ENCODE measurements at regions not wholly inside any gene's neighbourhood (a gene's known extent, or its start where the extent isn't known, plus 50 kb on each side); places are given as distances from the start of the nearest gene placed in this dataset.
"Not testable (repeated sequence)": the region's sequence is repeated elsewhere in the genome, so short reads cannot be mapped to it uniquely, and the experiment has no call there.

DNA sequence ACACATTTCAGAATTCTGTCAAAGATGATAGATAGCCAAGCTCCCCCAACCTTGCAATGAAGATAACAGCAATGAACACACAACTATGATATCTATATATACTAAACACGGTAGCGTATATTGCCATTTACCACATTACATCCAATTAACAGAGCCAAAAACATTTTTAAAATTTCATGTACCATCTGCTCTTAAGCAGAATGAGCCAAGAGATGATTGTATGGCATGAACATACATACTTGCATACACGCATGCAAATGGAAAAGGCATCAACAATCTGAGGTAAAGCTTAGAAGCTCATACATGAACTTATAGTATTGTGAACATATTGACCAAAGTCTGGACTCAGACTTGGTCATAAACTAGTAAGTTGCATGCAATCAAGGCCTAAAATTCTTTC lies 712.9 kb upstream of the GOLIM4 start:
- no peaks in the 10 kb centered on the region for H3K4me1 Mint-ChIP-seq
- CTCF ChIA-PET: no interaction called here
- H3K27me3 Mint-ChIP-seq: no peaks in the 10 kb centered on the region
- H3K9me3 Mint-ChIP-seq: no peaks in the 10 kb centered on the region
- no peaks in the 10 kb centered on the region for H3K36me3 Mint-ChIP-seq (ENCODE audit: low read depth)
- no peak overlapping the region for H3K4me3 Mint-ChIP-seq
- H3K27ac Mint-ChIP-seq: no peak overlapping the region
- no peak for DNase-seq
- POLR2A ChIA-PET: no interaction called here

DNA sequence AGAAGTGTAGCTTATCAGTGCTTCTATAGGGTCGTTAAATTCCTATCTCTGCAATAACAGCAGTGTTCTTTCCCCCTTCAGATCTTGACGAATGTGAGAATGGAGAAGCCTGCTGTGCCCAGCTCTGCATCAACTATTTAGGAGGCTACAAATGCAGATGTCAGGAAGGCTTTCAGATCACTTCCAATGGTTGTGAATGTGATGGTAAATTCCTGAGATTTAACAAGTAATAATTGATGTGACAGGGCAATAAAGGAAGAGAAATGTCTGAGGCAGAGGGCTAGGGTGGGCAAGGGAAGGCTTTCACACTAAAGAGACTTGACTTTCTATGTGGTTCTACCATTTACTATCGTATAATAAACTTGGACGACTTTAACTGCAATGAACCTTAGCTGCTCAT lies 711.7 kb upstream of the GOLIM4 start:
- Mint-ChIP-seq H3K36me3 (ENCODE audit: low read depth) (no peaks in the 10 kb centered on the region), H3K4me1 (no peaks in the 10 kb centered on the region), H3K27me3 (no peaks in the 10 kb centered on the region), H3K27ac (no peak overlapping the region), H3K9me3 (no peaks in the 10 kb centered on the region), H3K4me3 (no peak overlapping the region)
- DNase-seq: no peak
- ChIA-PET CTCF (no interaction called here), POLR2A (no interaction called here)

DNA sequence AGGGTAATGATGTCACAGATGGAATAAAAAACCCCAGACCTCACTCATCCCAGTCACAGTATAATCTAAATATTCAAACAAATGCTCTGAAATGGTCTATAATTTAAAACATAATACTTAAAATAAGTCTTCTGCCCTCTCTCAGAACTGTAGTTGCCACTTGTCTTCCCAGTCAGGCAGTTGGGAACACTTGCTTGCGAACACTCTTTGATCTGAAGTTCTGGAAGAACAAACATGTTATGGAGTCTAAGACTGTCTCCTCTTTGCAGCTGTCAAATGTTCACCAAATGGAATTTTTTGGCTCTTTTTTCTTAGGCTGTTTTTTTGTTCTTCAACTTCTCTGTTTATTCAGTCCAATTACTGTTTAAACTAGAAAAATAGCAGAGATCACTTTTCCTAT lies 711.1 kb upstream of the GOLIM4 start:
- no peak overlapping the region for H3K27ac Mint-ChIP-seq
- H3K9me3 Mint-ChIP-seq: no peaks in the 10 kb centered on the region
- H3K27me3 Mint-ChIP-seq: no peaks in the 10 kb centered on the region
- POLR2A ChIA-PET: no interaction called here
- CTCF ChIA-PET: no interaction called here
- no peak for DNase-seq
- no peaks in the 10 kb centered on the region for H3K4me1 Mint-ChIP-seq
- H3K4me3 Mint-ChIP-seq: no peak overlapping the region
- H3K36me3 Mint-ChIP-seq (ENCODE audit: low read depth): no peaks in the 10 kb centered on the region

DNA sequence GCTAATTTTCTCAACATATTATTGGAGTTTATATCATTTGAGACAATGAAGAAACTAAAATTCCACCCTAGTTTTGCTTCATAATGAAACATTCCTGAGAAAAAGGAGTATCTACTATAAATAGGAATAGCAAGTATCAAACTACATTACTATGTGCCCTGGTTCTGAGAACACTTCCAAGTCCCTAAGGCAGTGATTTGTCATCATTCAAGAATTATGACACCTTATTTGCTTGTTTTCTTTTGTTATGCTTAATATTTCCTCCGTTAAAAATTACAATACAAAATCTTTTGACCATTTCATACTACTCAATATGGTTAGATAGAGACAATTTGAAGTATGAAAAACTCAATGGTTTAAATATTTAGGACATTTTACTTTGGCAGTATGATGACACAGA lies 707.8 kb upstream of the GOLIM4 start:
- POLR2A ChIA-PET: no interaction called here
- H3K27me3 Mint-ChIP-seq: no peaks in the 10 kb centered on the region
- H3K4me3 Mint-ChIP-seq: no peak overlapping the region
- H3K9me3 Mint-ChIP-seq: no peaks in the 10 kb centered on the region
- no peaks in the 10 kb centered on the region for H3K36me3 Mint-ChIP-seq (ENCODE audit: low read depth)
- H3K4me1 Mint-ChIP-seq: no peaks in the 10 kb centered on the region
- no peak overlapping the region for H3K27ac Mint-ChIP-seq
- no peak for DNase-seq
- CTCF ChIA-PET: no interaction called here

DNA sequence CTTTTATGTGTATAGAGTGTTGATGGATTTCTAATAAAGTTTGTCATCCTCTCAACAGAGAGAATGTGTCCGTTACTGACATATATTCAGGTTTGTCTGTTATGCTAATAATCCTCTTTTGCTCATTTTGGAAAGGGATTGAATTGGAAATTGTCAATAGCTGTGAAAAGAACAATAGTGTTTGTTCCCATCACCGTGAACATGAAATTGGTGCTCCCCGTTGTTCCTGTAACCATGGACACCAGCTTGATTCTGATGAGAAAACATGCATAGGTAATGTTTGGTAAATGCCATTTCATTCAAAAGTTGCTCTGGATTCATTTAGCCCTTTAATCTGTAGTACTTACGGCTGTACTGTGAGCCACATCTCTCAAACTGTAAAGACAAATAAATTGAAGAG lies 707.0 kb upstream of the GOLIM4 start:
- Mint-ChIP-seq H3K4me1 (no peaks in the 10 kb centered on the region), H3K4me3 (no peak overlapping the region), H3K9me3 (no peaks in the 10 kb centered on the region), H3K27me3 (no peaks in the 10 kb centered on the region), H3K27ac (no peak overlapping the region), H3K36me3 (ENCODE audit: low read depth) (no peaks in the 10 kb centered on the region)
- ChIA-PET CTCF (no interaction called here), POLR2A (no interaction called here)
- no peak for DNase-seq

DNA sequence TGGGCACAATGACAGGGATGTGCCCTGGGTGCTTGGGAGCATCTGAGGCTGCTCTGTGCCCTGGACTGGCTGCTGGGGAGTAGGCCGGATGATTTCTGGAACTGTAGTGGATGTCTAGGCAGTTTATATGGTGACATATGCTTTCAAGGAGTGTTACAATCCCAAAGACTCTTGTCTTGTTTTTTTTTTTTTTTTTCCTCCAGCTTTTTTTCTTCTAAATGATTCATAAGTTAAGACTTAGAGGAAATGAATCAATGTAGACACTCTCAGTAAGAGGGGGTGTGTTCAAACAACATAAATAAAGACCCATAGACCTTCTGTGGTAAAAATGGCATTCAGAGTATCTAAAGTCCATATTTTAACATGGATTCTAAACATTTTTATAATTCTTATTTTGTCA lies 706.1 kb upstream of the GOLIM4 start:
- no peaks in the 10 kb centered on the region for H3K36me3 Mint-ChIP-seq (ENCODE audit: low read depth)
- no peak for DNase-seq
- no peaks in the 10 kb centered on the region for H3K4me1 Mint-ChIP-seq
- no peak overlapping the region for H3K4me3 Mint-ChIP-seq
- POLR2A ChIA-PET: no interaction called here
- H3K27me3 Mint-ChIP-seq: no peaks in the 10 kb centered on the region
- H3K9me3 Mint-ChIP-seq: no peaks in the 10 kb centered on the region
- no peak overlapping the region for H3K27ac Mint-ChIP-seq
- CTCF ChIA-PET: no interaction called here

DNA sequence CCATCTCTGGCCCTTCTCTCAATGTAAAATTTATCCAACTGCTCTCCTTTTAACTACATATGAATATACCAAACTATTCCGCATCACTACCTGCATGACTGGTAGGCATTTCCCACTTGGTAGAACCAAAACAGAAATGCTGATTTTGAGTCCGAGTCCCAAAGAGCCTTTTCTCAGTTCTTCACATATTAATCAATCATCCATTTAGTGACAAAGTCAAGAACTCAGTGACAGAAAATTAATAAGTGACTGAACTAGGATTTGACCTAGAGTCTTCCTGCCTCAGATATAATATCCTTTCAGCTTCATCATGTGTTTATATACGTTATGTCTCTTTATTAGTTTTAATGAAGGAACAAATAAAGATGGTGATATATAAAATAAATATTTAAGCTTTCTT lies 700.6 kb upstream of the GOLIM4 start:
- H3K4me3 Mint-ChIP-seq: no peak overlapping the region
- no peaks in the 10 kb centered on the region for H3K36me3 Mint-ChIP-seq (ENCODE audit: low read depth)
- DNase-seq: no peak
- H3K27me3 Mint-ChIP-seq: no peaks in the 10 kb centered on the region
- POLR2A ChIA-PET: no interaction called here
- no peaks in the 10 kb centered on the region for H3K4me1 Mint-ChIP-seq
- no peaks in the 10 kb centered on the region for H3K9me3 Mint-ChIP-seq
- no peak overlapping the region for H3K27ac Mint-ChIP-seq
- CTCF ChIA-PET: no interaction called here

DNA sequence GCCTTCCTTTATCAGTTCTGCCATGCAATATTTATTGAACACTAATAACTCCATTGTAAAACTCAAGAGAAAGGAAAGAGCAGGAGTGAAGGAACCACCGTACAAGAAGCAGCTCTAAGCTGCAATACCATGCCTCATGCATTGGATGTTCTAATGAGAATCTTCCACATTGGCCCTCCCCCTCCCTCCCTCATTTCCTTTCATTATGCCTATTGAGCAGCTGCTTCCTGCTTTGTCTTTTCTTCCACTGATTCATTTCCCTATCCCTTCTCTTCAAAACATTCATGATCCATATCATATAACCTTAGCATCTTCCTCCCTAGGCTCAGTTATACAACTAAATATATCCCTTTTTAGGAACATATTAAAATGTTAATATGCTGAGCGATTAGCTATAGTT lies 698.7 kb upstream of the GOLIM4 start:
- Mint-ChIP-seq H3K36me3 (ENCODE audit: low read depth) (no peaks in the 10 kb centered on the region), H3K9me3 (no peaks in the 10 kb centered on the region), H3K4me1 (no peaks in the 10 kb centered on the region), H3K27ac (no peak overlapping the region), H3K27me3 (no peaks in the 10 kb centered on the region), H3K4me3 (no peak overlapping the region)
- CTCF ChIA-PET: no interaction called here
- no peak for DNase-seq
- POLR2A ChIA-PET: no interaction called here

DNA sequence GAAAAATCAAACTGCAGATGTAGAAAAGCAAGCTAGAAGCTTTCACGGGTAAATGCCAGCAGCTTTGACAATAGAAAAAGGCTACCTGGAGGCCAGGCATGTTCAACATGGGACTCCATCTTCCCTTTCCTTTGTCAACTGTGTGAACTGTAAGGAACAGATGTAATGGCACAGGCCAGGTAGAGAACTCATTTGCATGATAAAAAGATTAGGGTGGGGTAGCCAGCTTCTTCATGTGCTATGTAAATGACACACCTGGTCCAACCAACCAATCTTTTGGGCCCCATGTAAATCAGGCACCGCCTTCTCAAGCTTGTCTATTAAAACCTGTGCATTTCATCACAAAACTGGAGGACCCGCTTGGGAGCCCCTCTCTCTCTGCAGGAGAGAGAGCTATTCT lies 686.5 kb upstream of the GOLIM4 start:
- H3K27ac Mint-ChIP-seq: no peak overlapping the region
- CTCF ChIA-PET: no interaction called here

DNA sequence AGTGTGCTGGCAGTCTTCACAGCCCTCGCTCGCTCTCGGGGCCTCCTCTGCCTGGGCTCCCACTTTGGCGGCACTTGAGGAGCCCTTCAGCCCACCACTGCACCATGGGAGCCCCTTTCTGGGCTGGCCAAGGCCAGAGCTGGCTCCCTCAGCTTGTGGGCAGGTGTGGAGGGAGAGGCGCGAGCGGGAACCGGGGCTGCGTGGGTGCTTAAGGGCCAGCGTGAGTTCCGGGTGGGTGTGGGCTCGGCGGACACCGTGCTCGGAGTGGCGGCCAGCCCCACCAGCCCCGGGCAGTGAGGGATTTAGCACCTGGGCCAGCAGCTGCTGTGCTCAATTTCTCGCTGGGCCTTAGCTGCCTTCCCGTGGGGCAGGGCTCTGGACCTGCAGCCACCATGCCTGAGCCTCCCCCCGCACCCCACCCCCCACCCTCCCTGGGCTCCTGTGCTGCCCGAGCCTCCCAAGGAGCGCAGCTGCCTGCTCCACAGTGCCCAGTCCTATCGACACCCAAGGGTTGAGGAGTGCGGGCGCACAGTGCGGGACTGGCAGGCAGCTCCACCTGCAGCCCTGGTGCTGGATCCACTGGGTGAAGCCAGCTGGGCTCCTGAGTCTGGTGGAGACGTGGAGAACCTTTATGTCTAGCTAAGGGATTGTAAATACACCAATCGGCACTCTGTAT lies 684.4 kb upstream of the GOLIM4 start:
- H3K27me3 Mint-ChIP-seq; H3K27ac Mint-ChIP-seq; CTCF ChIA-PET; H3K4me3 Mint-ChIP-seq; POLR2A ChIA-PET; DNase-seq; H3K9me3 Mint-ChIP-seq; H3K4me1 Mint-ChIP-seq; H3K36me3 Mint-ChIP-seq (ENCODE audit: low read depth): not testable (repeated sequence)

More for the DNA sequence above, 686.5 kb upstream of the GOLIM4 start:
- H3K4me3 Mint-ChIP-seq: no peak overlapping the region
- peaks cover 11% of the 10 kb centered on the region for H3K9me3 Mint-ChIP-seq
- no peak for DNase-seq
- POLR2A ChIA-PET: no interaction called here
- no peaks in the 10 kb centered on the region for H3K36me3 Mint-ChIP-seq (ENCODE audit: low read depth)
- no peaks in the 10 kb centered on the region for H3K4me1 Mint-ChIP-seq
- H3K27me3 Mint-ChIP-seq: no peaks in the 10 kb centered on the region

DNA sequence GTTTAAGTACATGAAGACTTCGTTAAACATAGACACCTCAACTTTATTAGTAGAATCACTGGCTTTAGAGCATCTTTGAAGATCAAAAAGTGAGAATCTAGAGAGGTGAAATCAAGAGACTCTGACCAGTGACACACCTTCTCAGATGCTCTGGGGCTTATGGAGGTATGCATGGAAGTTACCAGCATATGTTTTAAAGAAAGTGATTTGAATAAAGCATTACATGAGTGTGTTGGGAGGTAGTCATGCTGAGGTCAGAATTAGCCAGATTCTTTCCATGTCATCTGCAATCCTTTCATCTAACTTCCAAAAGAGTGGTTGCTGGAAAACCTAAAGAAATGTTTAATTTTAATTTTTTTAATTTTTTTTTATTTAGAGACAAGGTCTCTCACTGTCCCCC lies 658.0 kb upstream of the GOLIM4 start:
- no peaks in the 10 kb centered on the region for H3K4me1 Mint-ChIP-seq

DNA sequence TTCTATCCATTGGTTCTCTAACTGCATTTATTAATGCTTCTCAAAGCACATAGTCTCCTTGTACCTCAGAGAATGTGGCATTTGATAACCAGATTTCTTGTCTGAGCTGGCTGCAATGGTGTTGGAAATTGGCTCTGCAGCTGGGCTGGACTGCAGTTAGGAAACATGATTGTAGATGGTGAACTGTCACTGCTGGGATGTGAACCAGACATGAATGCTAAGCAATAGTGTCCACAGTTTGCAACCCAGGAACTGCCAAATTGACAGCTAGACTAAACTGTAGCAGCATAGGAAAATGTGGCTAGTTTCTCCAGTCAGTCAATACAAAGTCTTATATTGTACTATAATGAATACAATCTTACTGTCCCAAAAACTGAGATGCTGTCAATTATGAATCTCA lies 656.6 kb upstream of the GOLIM4 start:
- DNase-seq: no peak
- H3K4me1 Mint-ChIP-seq: no peaks in the 10 kb centered on the region
- CTCF ChIA-PET: no interaction called here
- no peaks in the 10 kb centered on the region for H3K27me3 Mint-ChIP-seq
- H3K4me3 Mint-ChIP-seq: no peak overlapping the region
- POLR2A ChIA-PET: no interaction called here
- no peak overlapping the region for H3K27ac Mint-ChIP-seq
- H3K9me3 Mint-ChIP-seq: no peaks in the 10 kb centered on the region
- no peaks in the 10 kb centered on the region for H3K36me3 Mint-ChIP-seq (ENCODE audit: low read depth)

More for the DNA sequence above, 658.0 kb upstream of the GOLIM4 start:
- no peaks in the 10 kb centered on the region for H3K27me3 Mint-ChIP-seq
- no peak overlapping the region for H3K27ac Mint-ChIP-seq
- DNase-seq: no peak
- ChIA-PET CTCF (no interaction called here), POLR2A (no interaction called here)
- H3K36me3 Mint-ChIP-seq (ENCODE audit: low read depth): no peaks in the 10 kb centered on the region
- H3K9me3 Mint-ChIP-seq: peaks cover 5% of the 10 kb centered on the region
- H3K4me3 Mint-ChIP-seq: no peak overlapping the region

DNA sequence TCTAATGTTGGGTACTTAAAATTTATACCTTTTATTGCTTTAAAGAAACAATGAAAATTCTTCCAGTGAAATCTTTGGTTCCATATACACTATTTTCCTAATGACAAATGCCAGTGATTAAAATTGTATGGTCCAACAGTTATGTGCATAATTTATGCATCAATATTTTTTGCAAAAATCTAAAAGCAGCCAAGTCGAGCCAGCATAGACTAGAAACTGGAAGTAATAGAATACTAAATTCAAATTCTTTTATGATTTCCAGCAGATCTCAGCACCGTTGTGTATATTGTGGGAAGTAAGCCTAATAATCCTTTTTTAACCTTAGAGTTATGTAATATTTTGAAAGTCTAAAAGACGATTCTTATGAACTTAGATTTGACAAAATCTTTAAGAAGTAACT lies 652.0 kb upstream of the GOLIM4 start:
- no peaks in the 10 kb centered on the region for H3K27me3 Mint-ChIP-seq
- no peak overlapping the region for H3K4me3 Mint-ChIP-seq
- CTCF ChIA-PET: no interaction called here
- no peaks in the 10 kb centered on the region for H3K36me3 Mint-ChIP-seq (ENCODE audit: low read depth)
- H3K9me3 Mint-ChIP-seq: peaks cover 3% of the 10 kb centered on the region
- POLR2A ChIA-PET: no interaction called here
- no peak for DNase-seq
- no peaks in the 10 kb centered on the region for H3K4me1 Mint-ChIP-seq
- no peak overlapping the region for H3K27ac Mint-ChIP-seq

DNA sequence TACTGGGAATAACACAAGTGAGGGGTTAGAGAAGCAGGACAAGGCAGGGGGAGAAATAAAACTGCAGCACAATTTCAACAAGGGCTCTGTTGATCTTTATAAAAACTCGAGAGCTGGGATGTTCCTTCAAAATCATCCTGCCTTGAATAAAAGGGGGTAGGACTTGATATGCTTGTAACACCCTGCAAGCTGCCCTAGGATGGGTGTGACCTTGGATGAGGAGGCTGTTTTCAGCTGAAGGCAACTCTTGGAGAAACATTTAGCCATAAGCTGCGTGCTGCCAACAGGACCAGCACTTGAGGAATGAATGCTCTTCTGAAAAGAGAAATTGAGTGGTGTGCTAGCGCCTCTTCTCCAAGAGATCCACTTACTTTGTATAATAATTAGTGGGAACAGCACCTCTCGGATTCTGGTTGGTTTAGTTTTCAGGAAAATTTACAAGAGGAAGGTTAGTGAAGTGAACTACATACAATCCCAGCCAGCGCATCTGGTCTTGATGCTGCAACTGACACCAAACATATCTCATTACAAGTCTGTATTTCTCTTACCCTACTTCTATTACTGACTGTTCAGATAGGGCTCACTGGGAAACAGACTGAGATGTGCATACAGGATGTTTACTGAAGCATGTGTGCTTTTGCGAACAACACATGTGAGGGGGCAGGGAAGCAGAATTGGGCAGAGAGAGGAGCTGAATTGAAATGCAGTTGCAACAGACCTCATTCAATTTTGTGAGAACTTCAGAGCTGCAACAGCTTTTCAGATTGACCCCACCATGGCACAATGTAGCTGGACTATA lies 643.0 kb upstream of the GOLIM4 start:
- Mint-ChIP-seq H3K4me3 (no peak overlapping the region), H3K27me3 (no peaks in the 10 kb centered on the region), H3K27ac (no peak overlapping the region), H3K9me3 (peaks cover 3% of the 10 kb centered on the region), H3K36me3 (ENCODE audit: low read depth) (no peaks in the 10 kb centered on the region), H3K4me1 (no peaks in the 10 kb centered on the region)
- no peak for DNase-seq
- ChIA-PET POLR2A (no interaction called here), CTCF (no interaction called here)

Data from activated CD4-positive, alpha-beta memory T cell treated with anti-CD3 and anti-CD28 coated beads, Interleukin-2, amount 10 ng/mL, durations not matched to agents 7 days and 5 days (primary cell).